DOHH2 (cell line): ENCODE measurements at regions not wholly inside any gene's neighbourhood (a gene's known extent, or its start where the extent isn't known, plus 50 kb on each side); places are given as distances from the start of the nearest gene placed in this dataset.

Source experiments
- CTCF ChIP-seq: fragments of 200-600 bp; sonication (generic); IDR thresholded peaks from one replicate; pipeline ENCODE4 v1.5.1; 2014; ENCODE audit warnings: antibody characterized with exemption, mild to moderate bottlenecking, low read depth, low read length; ENCODE audit not compliant: poor library complexity, severe bottlenecking
- EZH2phosphoT487 ChIP-seq: fragments of 200-600 bp; sonication (generic); IDR thresholded peaks from 2 replicates; pipeline ENCODE4 v1.6.1; 2017; ENCODE audit warnings: borderline replicate concordance, mild to moderate bottlenecking, antibody characterized with exemption, low read length, moderate library complexity, mixed read lengths

- no peak for TF ChIP-seq CTCF
- no peak for TF ChIP-seq EZH2phosphoT487
Observed at GRCh38 chr4:156477636-156478035, 494.0 kb downstream of the PDGFC start.
